ENCODE measurements at regions not wholly inside any gene's neighbourhood (a gene's known extent, or its start where the extent isn't known, plus 50 kb on each side); places are given as distances from the start of the nearest gene placed in this dataset.

GRCh38 chr12:107539196-107539939 is 146.2 kb upstream of the PWP1 start:
- Histone ChIP-seq H3K4me2 (ENCODE audit: extremely low read depth, insufficient read depth, low read length) (no peak overlapping the region), H2AFZ (ENCODE audit: low read length) (no peak overlapping the region), H3K36me3 (ENCODE audit: control insufficient read depth, insufficient read depth, low read length) (no peaks in the 10 kb centered on the region), H3K27me3 (ENCODE audit: control insufficient read depth, insufficient read depth, low read length) (no peaks in the 10 kb centered on the region), H3K9me3 (ENCODE audit: control insufficient read depth, insufficient read depth, low read depth, low read length) (no peaks in the 10 kb centered on the region), H3K9ac (ENCODE audit: insufficient read depth, low read length) (no peak overlapping the region), H3K27ac (ENCODE audit: insufficient read depth, low read length) (no peak overlapping the region), H3K4me3 (replicated peaks in 1 of 4; ENCODE audit: control extremely low read depth in 1 of 4, insufficient read depth in 1 of 4, low read depth in 3 of 4, low read length in 4 of 4) (no peak overlapping the region), H3K4me1 (ENCODE audit: control insufficient read depth, extremely low read depth, insufficient read depth, low read length) (no peaks in the 10 kb centered on the region), H4K20me1 (ENCODE audit: control insufficient read depth, extremely low read depth, insufficient read depth, low read length) (no peaks in the 10 kb centered on the region), H3K79me2 (ENCODE audit: control insufficient read depth, insufficient read depth, low read length) (no peaks in the 10 kb centered on the region)
- TF ChIP-seq, protein P1, sequence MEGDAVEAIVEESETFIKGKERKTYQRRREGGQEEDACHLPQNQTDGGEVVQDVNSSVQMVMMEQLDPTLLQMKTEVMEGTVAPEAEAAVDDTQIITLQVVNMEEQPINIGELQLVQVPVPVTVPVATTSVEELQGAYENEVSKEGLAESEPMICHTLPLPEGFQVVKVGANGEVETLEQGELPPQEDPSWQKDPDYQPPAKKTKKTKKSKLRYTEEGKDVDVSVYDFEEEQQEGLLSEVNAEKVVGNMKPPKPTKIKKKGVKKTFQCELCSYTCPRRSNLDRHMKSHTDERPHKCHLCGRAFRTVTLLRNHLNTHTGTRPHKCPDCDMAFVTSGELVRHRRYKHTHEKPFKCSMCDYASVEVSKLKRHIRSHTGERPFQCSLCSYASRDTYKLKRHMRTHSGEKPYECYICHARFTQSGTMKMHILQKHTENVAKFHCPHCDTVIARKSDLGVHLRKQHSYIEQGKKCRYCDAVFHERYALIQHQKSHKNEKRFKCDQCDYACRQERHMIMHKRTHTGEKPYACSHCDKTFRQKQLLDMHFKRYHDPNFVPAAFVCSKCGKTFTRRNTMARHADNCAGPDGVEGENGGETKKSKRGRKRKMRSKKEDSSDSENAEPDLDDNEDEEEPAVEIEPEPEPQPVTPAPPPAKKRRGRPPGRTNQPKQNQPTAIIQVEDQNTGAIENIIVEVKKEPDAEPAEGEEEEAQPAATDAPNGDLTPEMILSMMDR (conservative IDR thresholded peaks at IDR 0.05 in 1 of 2, IDR thresholded peaks at IDR 0.05 in 1 of 2; ENCODE audit: low read depth in 1 of 2, low read length in 2 of 2), result no peak
- TF ChIP-seq EZH2 (IDR thresholded peaks at IDR 0.05; ENCODE audit: low read length, missing control alignments), result no peak
- DNase-seq (ENCODE audit: low read depth in 2 of 2), result no peak

DNA sequence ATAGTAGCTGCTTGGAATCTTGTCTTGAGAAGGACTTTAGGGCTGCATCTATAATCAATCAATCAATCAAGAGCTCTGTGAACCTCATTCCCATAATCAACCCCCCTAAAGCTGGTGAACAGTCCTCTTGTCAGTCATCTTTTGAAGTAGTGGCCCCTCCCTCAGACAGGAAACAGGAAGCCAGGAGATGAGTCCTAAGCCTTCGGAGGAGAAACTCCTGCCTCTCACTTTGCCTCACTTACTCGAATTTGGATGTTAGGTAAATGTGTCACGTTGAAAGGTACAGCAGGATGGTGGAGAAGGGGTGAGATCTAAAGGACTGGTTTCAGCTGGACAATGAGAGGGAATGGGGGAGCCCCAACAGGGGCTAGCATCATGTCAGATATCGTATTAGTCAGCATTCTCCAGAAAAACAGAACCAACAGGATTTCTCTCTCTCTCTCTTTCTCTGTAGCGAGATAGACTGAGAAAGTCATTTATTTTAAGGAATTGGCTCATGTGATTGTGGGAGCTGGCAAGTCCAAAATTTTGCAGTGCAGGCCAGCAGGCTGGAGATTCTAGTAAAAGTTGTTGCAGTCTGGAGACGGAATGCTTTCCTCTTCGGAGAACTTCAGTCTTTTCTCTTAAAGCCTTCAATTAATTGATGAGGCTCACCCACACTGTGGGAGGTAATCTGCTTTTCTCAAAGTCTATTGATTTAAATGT is 144.4 kb upstream of the PWP1 start:
- H3K4me3 ChIP-seq (replicated peaks in 1 of 4; ENCODE audit: control extremely low read depth in 1 of 4, insufficient read depth in 1 of 4, low read depth in 3 of 4, low read length in 4 of 4), result no peak overlapping the region
- no peak overlapping the region for H3K9ac ChIP-seq (ENCODE audit: insufficient read depth, low read length)
- no peaks in the 10 kb centered on the region for H4K20me1 ChIP-seq (ENCODE audit: control insufficient read depth, extremely low read depth, insufficient read depth, low read length)
- no peak overlapping the region for H2AFZ ChIP-seq (ENCODE audit: low read length)
- no peak for TF ChIP-seq EZH2 (IDR thresholded peaks at IDR 0.05; ENCODE audit: low read length, missing control alignments)
- TF ChIP-seq, protein P1 (conservative IDR thresholded peaks at IDR 0.05 in 1 of 2, IDR thresholded peaks at IDR 0.05 in 1 of 2; ENCODE audit: low read depth in 1 of 2, low read length in 2 of 2), result no peak
- H3K27ac ChIP-seq (ENCODE audit: insufficient read depth, low read length), result no peak overlapping the region
- H3K79me2 ChIP-seq (ENCODE audit: control insufficient read depth, insufficient read depth, low read length), result no peaks in the 10 kb centered on the region
- DNase-seq (ENCODE audit: low read depth in 2 of 2), result no peak
- H3K36me3 ChIP-seq (ENCODE audit: control insufficient read depth, insufficient read depth, low read length), result no peaks in the 10 kb centered on the region
- H3K4me1 ChIP-seq (ENCODE audit: control insufficient read depth, extremely low read depth, insufficient read depth, low read length), result no peaks in the 10 kb centered on the region
- H3K9me3 ChIP-seq (ENCODE audit: control insufficient read depth, insufficient read depth, low read depth, low read length), result no peaks in the 10 kb centered on the region
- no peaks in the 10 kb centered on the region for H3K27me3 ChIP-seq (ENCODE audit: control insufficient read depth, insufficient read depth, low read length)
- no peak overlapping the region for H3K4me2 ChIP-seq (ENCODE audit: extremely low read depth, insufficient read depth, low read length)

DNA sequence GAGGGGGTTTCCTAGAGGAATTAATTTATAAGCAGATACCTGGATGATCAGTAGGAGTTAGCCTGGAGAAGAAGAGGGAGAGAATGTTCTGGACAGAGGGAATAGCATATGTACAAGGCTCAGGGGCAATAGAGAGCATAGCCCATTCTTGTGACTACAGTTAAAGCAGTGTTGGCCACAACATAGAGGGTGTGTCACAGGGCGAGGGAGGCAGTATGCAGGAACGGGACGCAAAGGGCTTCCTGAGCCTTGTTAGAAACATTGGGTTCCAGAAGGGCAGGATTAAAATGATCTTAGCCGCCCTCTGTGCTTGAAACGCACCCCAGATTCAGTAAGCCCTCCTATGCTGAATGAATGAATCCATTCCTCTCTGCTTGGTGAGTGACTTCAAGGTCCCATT is 142.2 kb upstream of the PWP1 start:
- Histone ChIP-seq H3K36me3 (ENCODE audit: control insufficient read depth, insufficient read depth, low read length) (no peaks in the 10 kb centered on the region), H3K4me1 (ENCODE audit: control insufficient read depth, extremely low read depth, insufficient read depth, low read length) (no peaks in the 10 kb centered on the region), H3K9ac (ENCODE audit: insufficient read depth, low read length) (no peak overlapping the region), H3K9me3 (ENCODE audit: control insufficient read depth, insufficient read depth, low read depth, low read length) (no peaks in the 10 kb centered on the region), H3K27me3 (ENCODE audit: control insufficient read depth, insufficient read depth, low read length) (no peaks in the 10 kb centered on the region), H3K4me2 (ENCODE audit: extremely low read depth, insufficient read depth, low read length) (no peak overlapping the region), H2AFZ (ENCODE audit: low read length) (no peak overlapping the region), H3K27ac (ENCODE audit: insufficient read depth, low read length) (no peak overlapping the region), H3K4me3 (replicated peaks in 1 of 4; ENCODE audit: control extremely low read depth in 1 of 4, insufficient read depth in 1 of 4, low read depth in 3 of 4, low read length in 4 of 4) (no peak overlapping the region), H3K79me2 (ENCODE audit: control insufficient read depth, insufficient read depth, low read length) (no peaks in the 10 kb centered on the region), H4K20me1 (ENCODE audit: control insufficient read depth, extremely low read depth, insufficient read depth, low read length) (no peaks in the 10 kb centered on the region)
- TF ChIP-seq, protein P1 (conservative IDR thresholded peaks at IDR 0.05 in 1 of 2, IDR thresholded peaks at IDR 0.05 in 1 of 2; ENCODE audit: low read depth in 1 of 2, low read length in 2 of 2), result no peak
- TF ChIP-seq EZH2 (IDR thresholded peaks at IDR 0.05; ENCODE audit: low read length, missing control alignments), result no peak
- DNase-seq (ENCODE audit: low read depth in 2 of 2), result no peak

Measured in fibroblast of lung (primary cell).